Neutrophil (primary cell): ENCODE measurements at regions not wholly inside any gene's neighbourhood (a gene's known extent, or its start where the extent isn't known, plus 50 kb on each side); places are given as distances from the start of the nearest gene placed in this dataset.

ENCODE experiments used
- H3K27ac ChIP-seq: fragments of 200-600 bp; sonication (generic); 2 replicates; pipeline ENCODE4 v1.5.1; 2016; ENCODE audit warnings: mild to moderate bottlenecking, moderate library complexity
- H3K27me3 ChIP-seq: fragments of 200-600 bp; sonication (generic); 2 replicates; pipeline ENCODE4 v1.6.0; 2016; ENCODE audit warnings: mild to moderate bottlenecking
- H3K36me3 ChIP-seq: fragments of 200-600 bp; sonication (generic); 2 replicates; pipeline ENCODE4 v1.5.1; 2017
- H3K4me1 ChIP-seq, 2 experiments: fragments of 200-600 bp in 1 of 2; sonication (generic) in 1 of 2; 1 replicate in 1 of 2; 2 replicates in 1 of 2; pipeline versions ENCODE4 v1.5.1 to v1.6.1; 2013 to 2016; ENCODE audit warnings: low read depth in 1 of 2, low read length in 1 of 2, mild to moderate bottlenecking in 1 of 2, moderate library complexity in 1 of 2; ENCODE audit not compliant: control insufficient read depth in 1 of 2, insufficient read depth in 1 of 2
- H3K4me3 ChIP-seq, 2 experiments: fragments of 200-600 bp in 1 of 2; sonication (generic) in 1 of 2; 1 replicate in 1 of 2; 2 replicates in 1 of 2; pipeline ENCODE4 v1.5.1; 2013 to 2016; ENCODE audit warnings: low read depth in 1 of 2, low read length in 1 of 2, mild to moderate bottlenecking in 1 of 2, moderate library complexity in 1 of 2
- H3K9me3 ChIP-seq: fragments of 200-600 bp; sonication (generic); 2 replicates; pipeline ENCODE4 v1.5.1; 2016
- CTCF ChIP-seq: fragments of 200-600 bp; sonication (generic); IDR thresholded peaks from 2 replicates; pipeline ENCODE4 v1.5.1; 2016; ENCODE audit warnings: antibody characterized with exemption

GRCh38 chr18:30072609-30073385, 969.7 kb downstream of the DSC3 start:
- Histone ChIP-seq H3K36me3 (no peaks in the 10 kb centered on the region), H3K27ac (no peak overlapping the region), H3K4me1 (no peaks in the 10 kb centered on the region), H3K4me3 (no peak overlapping the region), H3K9me3 (no peaks in the 10 kb centered on the region), H3K27me3 (no peaks in the 10 kb centered on the region)
- TF ChIP-seq CTCF, result no peak

GRCh38 chr18:30066288-30066687, 976.3 kb downstream of the DSC3 start:
- no peak overlapping the region for H3K27ac ChIP-seq
- H3K4me1 ChIP-seq, result no peaks in the 10 kb centered on the region
- H3K36me3 ChIP-seq, result no peaks in the 10 kb centered on the region
- no peak overlapping the region for H3K4me3 ChIP-seq
- TF ChIP-seq CTCF, result no peak
- no peaks in the 10 kb centered on the region for H3K27me3 ChIP-seq
- no peaks in the 10 kb centered on the region for H3K9me3 ChIP-seq

GRCh38 chr18:30057398-30057797, 985.1 kb downstream of the DSC3 start:
- Histone ChIP-seq H3K36me3 (no peaks in the 10 kb centered on the region), H3K4me3 (no peak overlapping the region), H3K27me3 (no peaks in the 10 kb centered on the region), H3K4me1 (no peaks in the 10 kb centered on the region), H3K27ac (no peak overlapping the region), H3K9me3 (no peaks in the 10 kb centered on the region)
- no peak for TF ChIP-seq CTCF

DNA sequence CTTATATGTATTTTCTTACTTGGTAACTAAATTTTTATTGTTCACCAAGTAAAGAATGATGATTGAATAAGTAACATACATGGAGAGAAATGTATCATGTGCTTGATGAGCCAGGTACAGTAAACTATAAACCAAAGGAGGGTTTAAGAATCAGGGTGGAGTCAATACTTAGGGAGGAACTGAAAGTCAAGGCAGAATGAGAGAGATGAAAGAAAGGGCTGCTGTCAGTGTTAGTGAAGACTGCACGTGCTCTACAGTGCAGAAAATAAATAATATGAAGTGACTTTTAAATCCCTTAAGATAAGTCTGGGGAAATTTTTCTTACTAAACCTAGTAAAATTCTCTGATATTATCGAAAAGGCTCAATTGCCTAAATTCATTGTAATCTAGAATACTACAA, 986.0 kb downstream of the DSC3 start:
- no peaks in the 10 kb centered on the region for H3K9me3 ChIP-seq
- no peaks in the 10 kb centered on the region for H3K4me1 ChIP-seq
- no peak overlapping the region for H3K4me3 ChIP-seq
- TF ChIP-seq CTCF, result no peak
- H3K27me3 ChIP-seq, result no peaks in the 10 kb centered on the region
- H3K36me3 ChIP-seq, result no peaks in the 10 kb centered on the region
- no peak overlapping the region for H3K27ac ChIP-seq

GRCh38 chr18:30044496-30044895, 998.0 kb downstream of the DSC3 start:
- no peaks in the 10 kb centered on the region for H3K4me1 ChIP-seq
- no peak overlapping the region for H3K4me3 ChIP-seq
- no peaks in the 10 kb centered on the region for H3K9me3 ChIP-seq
- no peak overlapping the region for H3K27ac ChIP-seq
- no peaks in the 10 kb centered on the region for H3K36me3 ChIP-seq
- no peaks in the 10 kb centered on the region for H3K27me3 ChIP-seq
- no peak for TF ChIP-seq CTCF
